CD14-positive monocyte (primary cell): ENCODE measurements at regions not wholly inside any gene's neighbourhood (a gene's known extent, or its start where the extent isn't known, plus 50 kb on each side); places are given as distances from the start of the nearest gene placed in this dataset.

Source experiments
- DNase-seq, 3 donors: peaks; one replicate each; pipeline ENCODE4 v3.0.0-alpha.2; 2011 to 2022
- H2AFZ ChIP-seq: 2 replicates; pipeline ENCODE4 v1.6.0; 2012; ENCODE audit warnings: mild to moderate bottlenecking, low read depth, low read length, inconsistent platforms; ENCODE audit not compliant: insufficient read depth, poor library complexity, severe bottlenecking
- H3K27ac ChIP-seq, 2 donors: 1 replicate in 1 of 2; 2 replicates in 1 of 2; pipeline ENCODE4 v1.5.1; 2012 to 2013; ENCODE audit warnings: low read length in 2 of 2, control low read depth in 1 of 2, inconsistent platforms in 1 of 2, low read depth in 1 of 2, mild to moderate bottlenecking in 1 of 2
- H3K27me3 ChIP-seq, 2 donors: one replicate each; pipeline versions ENCODE4 v1.6.0 to v1.6.1; 2011 to 2013; ENCODE audit warnings: low read length in 2 of 2; ENCODE audit not compliant: control insufficient read depth in 2 of 2, insufficient read depth in 2 of 2
- H3K36me3 ChIP-seq, 2 donors: replicated peaks in 1 of 2; 1 replicate in 1 of 2; 2 replicates in 1 of 2; pipeline versions ENCODE4 v1.5.1 to v1.6.1; 2012 to 2013; ENCODE audit warnings: low read length in 2 of 2, control low read depth in 1 of 2, inconsistent platforms in 1 of 2, mild to moderate bottlenecking in 1 of 2; ENCODE audit not compliant: insufficient read depth in 2 of 2, control insufficient read depth in 1 of 2
- H3K4me1 ChIP-seq, 2 donors: 1 replicate in 1 of 2; 2 replicates in 1 of 2; pipeline versions ENCODE4 v1.5.1 to v1.6.1; 2012 to 2013; ENCODE audit warnings: low read length in 2 of 2, control low read depth in 1 of 2, inconsistent platforms in 1 of 2, mild to moderate bottlenecking in 1 of 2, moderate library complexity in 1 of 2; ENCODE audit not compliant: insufficient read depth in 2 of 2, control insufficient read depth in 1 of 2
- H3K4me2 ChIP-seq: replicated peaks from 2 replicates; pipeline ENCODE3; 2012; ENCODE audit warnings: low read length, moderate library complexity, mild to moderate bottlenecking; ENCODE audit not compliant: poor library complexity, severe bottlenecking; ENCODE audit errors: extremely low read depth
- H3K4me3 ChIP-seq, 3 experiments: fragments of 200-600 bp in 1 of 3; sonication (generic) in 1 of 3; replicated peaks in 1 of 3; 1 replicate in 2 of 3; 2 replicates in 1 of 3; pipeline ENCODE4 v1.5.1; 2011 to 2013; ENCODE audit warnings: low read length in 3 of 3, mild to moderate bottlenecking in 3 of 3, control low read depth in 2 of 3, low read depth in 2 of 3, inconsistent platforms in 1 of 3, moderate library complexity in 1 of 3
- H3K79me2 ChIP-seq: 2 replicates; pipeline ENCODE4 v1.6.0; 2012; ENCODE audit warnings: mild to moderate bottlenecking, control low read depth, inconsistent platforms, low read length, moderate library complexity; ENCODE audit not compliant: insufficient read depth
- H3K9ac ChIP-seq: 2 replicates; pipeline ENCODE4 v1.6.0; 2017; ENCODE audit warnings: low read length, mild to moderate bottlenecking; ENCODE audit not compliant: insufficient read depth, poor library complexity, severe bottlenecking
- H3K9me3 ChIP-seq, 2 donors: replicated peaks in 1 of 2; 1 replicate in 1 of 2; 2 replicates in 1 of 2; pipeline versions ENCODE4 v1.5.1 to v1.6.1; 2012 to 2013; ENCODE audit warnings: low read length in 2 of 2, control low read depth in 1 of 2; ENCODE audit not compliant: control insufficient read depth in 1 of 2, insufficient read depth in 1 of 2
- H4K20me1 ChIP-seq: 2 replicates; pipeline ENCODE4 v1.6.0; 2012; ENCODE audit warnings: mild to moderate bottlenecking, low read length, control low read depth, moderate library complexity; ENCODE audit not compliant: insufficient read depth
- H3K27ac Mint-ChIP-seq, 7 donors: one replicate each; pipeline ENCODE4 v1.8.0; 2020; ENCODE audit warnings: mild to moderate bottlenecking in 7 of 7, mixed read lengths in 7 of 7, moderate library complexity in 6 of 7, inconsistent platforms in 2 of 7
- H3K27me3 Mint-ChIP-seq, 3 donors: one replicate each; pipeline ENCODE4 v1.8.0; 2021 to 2022; ENCODE audit warnings: low read depth in 3 of 3, mild to moderate bottlenecking in 3 of 3, mixed read lengths in 3 of 3, moderate library complexity in 3 of 3, inconsistent platforms in 1 of 3
- H3K36me3 Mint-ChIP-seq, 2 donors: one replicate each; pipeline ENCODE4 v1.8.0; 2020; ENCODE audit warnings: mixed read lengths in 2 of 2, inconsistent platforms in 1 of 2, mild to moderate bottlenecking in 1 of 2
- H3K4me1 Mint-ChIP-seq: one replicate; pipeline ENCODE4 v1.8.0; 2020; ENCODE audit warnings: mild to moderate bottlenecking, mixed read lengths
- H3K4me3 Mint-ChIP-seq, 2 donors: one replicate each; pipeline ENCODE4 v1.8.0; 2020; ENCODE audit warnings: mild to moderate bottlenecking in 2 of 2, mixed read lengths in 2 of 2, moderate library complexity in 1 of 2
- H3K9me3 Mint-ChIP-seq, 7 donors: one replicate each; pipeline ENCODE4 v1.8.0; 2020 to 2022; ENCODE audit warnings: mixed read lengths in 7 of 7, mild to moderate bottlenecking in 6 of 7, moderate library complexity in 6 of 7, inconsistent platforms in 2 of 7
- WGBS: methylation state at CpG from one replicate; pipeline ENCODE4 v1.1.5; 2013; ENCODE audit warnings: missing lambda C conversion rate; ENCODE audit not compliant: insufficient coverage; 5-methylcytosine and 5-hydroxymethylcytosine counted together
- intact Hi-C, 2 donors: fragments of 100-400 bp; cut with micrococcal nuclease; formaldehyde crosslinking; loops; one replicate each; pipeline versions ENCODE4 v1.15.0 to v1.15.1; 2023
- TF ChIP-seq, protein P1 (sequence below): fragments of 200-600 bp; IDR thresholded peaks from one replicate; pipeline ENCODE4 v1.8.0; 2022; ENCODE audit warnings: antibody characterized with exemption, mild to moderate bottlenecking

DNA sequence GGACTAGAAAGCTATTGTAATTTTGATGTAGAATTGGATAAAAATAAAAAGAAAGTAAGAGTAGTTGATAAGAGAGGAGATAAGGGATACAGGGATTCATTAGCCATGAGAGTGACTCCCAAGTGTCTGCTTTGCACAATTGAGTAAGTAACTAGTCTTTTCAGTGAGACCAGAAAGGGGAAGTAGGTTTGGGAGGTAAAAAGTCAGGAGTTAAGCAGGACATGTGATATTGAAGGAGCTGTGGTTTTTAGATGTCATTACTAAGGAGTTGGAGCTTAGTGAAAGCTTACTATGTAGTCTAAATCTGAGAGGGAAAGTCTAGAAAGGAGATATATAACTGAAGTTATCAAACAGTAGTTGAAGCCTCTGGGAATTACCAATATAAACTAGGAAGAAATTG, 93.4 kb downstream of the SLC5A7 start:
- Mint-ChIP-seq H3K27ac (no peak overlapping the region), H3K4me1 (no peaks in the 10 kb centered on the region), H3K4me3 (no peak overlapping the region), H3K36me3 (no peaks in the 10 kb centered on the region), H3K9me3 (peaks cover 0 to 5% (median 0%) of the 10 kb centered on the region in 7 donors), H3K27me3 (peaks cover 0 to 1% (median 0%) of the 10 kb centered on the region in 3 donors)
- intact Hi-C loops = no loop called here
- no peaks in the 10 kb centered on the region for H3K9me3 ChIP-seq
- TF ChIP-seq, protein P1, sequence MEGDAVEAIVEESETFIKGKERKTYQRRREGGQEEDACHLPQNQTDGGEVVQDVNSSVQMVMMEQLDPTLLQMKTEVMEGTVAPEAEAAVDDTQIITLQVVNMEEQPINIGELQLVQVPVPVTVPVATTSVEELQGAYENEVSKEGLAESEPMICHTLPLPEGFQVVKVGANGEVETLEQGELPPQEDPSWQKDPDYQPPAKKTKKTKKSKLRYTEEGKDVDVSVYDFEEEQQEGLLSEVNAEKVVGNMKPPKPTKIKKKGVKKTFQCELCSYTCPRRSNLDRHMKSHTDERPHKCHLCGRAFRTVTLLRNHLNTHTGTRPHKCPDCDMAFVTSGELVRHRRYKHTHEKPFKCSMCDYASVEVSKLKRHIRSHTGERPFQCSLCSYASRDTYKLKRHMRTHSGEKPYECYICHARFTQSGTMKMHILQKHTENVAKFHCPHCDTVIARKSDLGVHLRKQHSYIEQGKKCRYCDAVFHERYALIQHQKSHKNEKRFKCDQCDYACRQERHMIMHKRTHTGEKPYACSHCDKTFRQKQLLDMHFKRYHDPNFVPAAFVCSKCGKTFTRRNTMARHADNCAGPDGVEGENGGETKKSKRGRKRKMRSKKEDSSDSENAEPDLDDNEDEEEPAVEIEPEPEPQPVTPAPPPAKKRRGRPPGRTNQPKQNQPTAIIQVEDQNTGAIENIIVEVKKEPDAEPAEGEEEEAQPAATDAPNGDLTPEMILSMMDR = no peak
- no peak overlapping the region for H3K4me2 ChIP-seq
- H3K79me2 ChIP-seq = no peaks in the 10 kb centered on the region
- H3K4me3 ChIP-seq = no peak overlapping the region
- H3K27ac ChIP-seq = no peak overlapping the region
- no peaks in the 10 kb centered on the region for H4K20me1 ChIP-seq
- DNase-seq = no peak
- no peaks in the 10 kb centered on the region for H3K27me3 ChIP-seq
- H3K36me3 ChIP-seq = no peaks in the 10 kb centered on the region
- no peak overlapping the region for H3K9ac ChIP-seq
- no peak overlapping the region for H2AFZ ChIP-seq
- no peaks in the 10 kb centered on the region for H3K4me1 ChIP-seq

DNA sequence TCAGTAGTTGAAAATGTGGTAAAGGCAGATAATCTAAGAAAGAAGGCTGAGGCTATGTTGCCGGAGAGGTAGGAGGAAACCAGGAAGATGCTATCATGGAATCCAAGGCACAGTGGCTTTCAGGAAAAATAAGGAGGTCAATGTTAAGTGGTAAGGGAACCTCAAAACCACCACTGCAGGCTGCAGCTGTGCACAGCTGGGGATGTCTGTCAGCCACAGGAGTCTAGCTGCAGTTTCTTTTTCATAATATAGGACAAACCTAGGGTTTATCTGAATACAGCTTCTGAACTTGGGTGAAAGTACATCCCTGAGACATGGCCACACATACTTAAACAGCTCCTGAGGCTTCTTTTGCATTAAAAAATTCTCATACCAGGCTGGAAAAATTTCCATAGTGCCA, 93.9 kb downstream of the SLC5A7 start:
- peaks cover 0 to 1% (median 0%) of the 10 kb centered on the region in 3 donors for H3K27me3 Mint-ChIP-seq
- Histone ChIP-seq H3K4me2 (no peak overlapping the region), H3K27me3 (no peaks in the 10 kb centered on the region), H2AFZ (no peak overlapping the region), H3K36me3 (no peaks in the 10 kb centered on the region), H3K9ac (no peak overlapping the region), H4K20me1 (no peaks in the 10 kb centered on the region), H3K27ac (no peak overlapping the region), H3K9me3 (no peaks in the 10 kb centered on the region), H3K4me1 (no peaks in the 10 kb centered on the region), H3K4me3 (no peak overlapping the region), H3K79me2 (no peaks in the 10 kb centered on the region)
- H3K36me3 Mint-ChIP-seq = no peaks in the 10 kb centered on the region
- no peak overlapping the region for H3K4me3 Mint-ChIP-seq
- TF ChIP-seq, protein P1 = no peak
- peaks cover 0 to 5% (median 0%) of the 10 kb centered on the region in 7 donors for H3K9me3 Mint-ChIP-seq
- no peaks in the 10 kb centered on the region for H3K4me1 Mint-ChIP-seq
- WGBS = 12% methylated on average over 1 of the region's 1 CpG
- intact Hi-C loops = no loop called here
- no peak for DNase-seq
- H3K27ac Mint-ChIP-seq = no peak overlapping the region
